Thyroid gland (tissue), 4 donors: ENCODE measurements at regions not wholly inside any gene's neighbourhood (a gene's known extent, or its start where the extent isn't known, plus 50 kb on each side); places are given as distances from the start of the nearest gene placed in this dataset.

Source experiments
- DNase-seq, 2 donors: peaks; one replicate each; pipeline ENCODE4 v3.0.0-alpha.2; 2019
- H3K27ac ChIP-seq, 3 donors: fragments of 200-600 bp; sonication (generic); 1 replicate in 2 of 3; 2 replicates in 1 of 3; pipeline ENCODE4 v1.5.1; 2016 to 2019; ENCODE audit warnings: mild to moderate bottlenecking in 1 of 3, moderate library complexity in 1 of 3
- H3K27me3 ChIP-seq: fragments of 200-600 bp; sonication (generic); one replicate; pipeline ENCODE4 v1.5.1; 2019
- H3K36me3 ChIP-seq, 2 donors: fragments of 200-600 bp; sonication (generic); one replicate each; pipeline ENCODE4 v1.5.1; 2016 to 2019
- H3K4me1 ChIP-seq, 2 donors: fragments of 200-600 bp; sonication (generic); one replicate each; pipeline ENCODE4 v1.5.1; 2017 to 2019
- H3K4me3 ChIP-seq, 3 donors: fragments of 200-600 bp; sonication (generic); replicated peaks in 1 of 3; 1 replicate in 2 of 3; 2 replicates in 1 of 3; pipeline ENCODE4 v1.5.1; 2016; ENCODE audit warnings: mild to moderate bottlenecking in 1 of 3
- H3K9me3 ChIP-seq: fragments of 200-600 bp; sonication (generic); one replicate; pipeline ENCODE4 v1.5.1; 2017
- CTCF ChIP-seq, 6 experiments: fragments of 200-600 bp in 3 of 6; fragments of 450-650 bp in 3 of 6; sonication (generic) in 3 of 6; IDR thresholded peaks; one replicate each; pipeline ENCODE4 v1.5.1; 2016 to 2019; ENCODE audit warnings: antibody characterized with exemption in 6 of 6, mild to moderate bottlenecking in 2 of 6, inconsistent platforms in 1 of 6, moderate library complexity in 1 of 6
- POLR2A ChIP-seq, 2 donors: fragments of 450-650 bp; IDR thresholded peaks; one replicate each; pipeline ENCODE4 v1.6.1; 2017; ENCODE audit warnings: antibody characterized with exemption in 2 of 2, mild to moderate bottlenecking in 2 of 2, moderate library complexity in 1 of 2
- WGBS, 2 donors: methylation state at CpG; one replicate each; pipeline ENCODE4 v1.1.5; 2017; 5-methylcytosine and 5-hydroxymethylcytosine counted together
- intact Hi-C: fragments of 100-400 bp; cut with DNase I; formaldehyde crosslinking; loops from one replicate; pipeline ENCODE4 v1.15.1; 2023

DNA sequence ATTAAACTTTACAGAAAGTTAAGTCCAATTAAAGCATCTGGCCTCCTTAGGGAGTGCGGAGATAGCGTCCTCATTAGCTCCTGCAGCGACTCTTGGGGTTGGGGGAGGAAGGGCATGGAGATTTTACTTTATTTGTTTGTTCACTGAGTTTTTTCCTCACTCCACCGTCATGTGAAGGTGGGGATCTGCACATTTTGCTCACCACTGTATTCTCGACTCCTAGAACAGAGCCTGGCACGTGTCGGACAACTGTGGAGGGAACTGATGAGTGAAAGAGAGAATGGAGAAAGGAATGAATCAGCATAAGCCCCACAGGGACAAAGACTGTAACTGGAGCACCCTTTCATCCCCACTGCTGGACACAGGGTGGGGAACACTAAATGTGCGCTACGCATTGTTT lies 205.1 kb upstream of the TSHZ3 start:
- intact Hi-C loops: no loop called here
- no peaks in the 10 kb centered on the region for H3K36me3 ChIP-seq

DNA sequence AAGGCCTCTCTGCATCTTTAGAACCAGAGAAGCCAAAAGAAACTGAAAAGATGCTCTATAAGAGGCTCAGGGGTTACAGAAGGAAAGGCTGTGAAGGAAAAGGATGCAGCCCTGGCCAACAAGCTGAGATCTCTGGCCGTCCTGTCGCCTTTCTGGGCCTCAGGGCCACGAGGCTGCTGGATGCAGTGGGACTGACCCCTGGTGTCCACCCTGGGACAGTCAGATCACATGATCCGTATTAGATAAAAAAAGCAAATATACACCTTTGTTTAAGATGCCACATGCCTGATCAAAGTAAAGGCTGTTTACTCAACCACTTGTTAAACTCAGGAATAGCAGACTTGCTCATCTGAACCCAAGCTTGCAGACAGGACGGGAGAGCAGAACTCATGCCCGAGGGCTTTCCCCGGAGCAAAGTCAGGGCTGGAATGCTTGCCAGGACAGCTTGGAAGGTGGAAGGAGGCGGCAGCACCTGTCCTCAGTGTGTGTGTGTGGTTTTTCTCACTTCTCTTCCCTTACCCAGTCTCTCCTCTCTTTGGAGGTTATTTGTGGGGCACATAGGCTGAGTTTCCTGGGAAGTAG lies 206.5 kb upstream of the TSHZ3 start:
- H3K36me3 ChIP-seq: no peaks in the 10 kb centered on the region
- WGBS, 2 donors: 50 to 56% methylated on average over 8 of the region's 8 CpGs
- no peaks in the 10 kb centered on the region for H3K4me1 ChIP-seq
- DNase-seq: no peak
- TF ChIP-seq POLR2A (IDR thresholded peaks at IDR 0.05) (no peak), CTCF (IDR thresholded peaks at IDR 0.05) (no peak)
- no peaks in the 10 kb centered on the region for H3K9me3 ChIP-seq
- H3K27me3 ChIP-seq: no peaks in the 10 kb centered on the region
- intact Hi-C loops: no loop called here
- H3K4me3 ChIP-seq: no peak overlapping the region
- no peak overlapping the region for H3K27ac ChIP-seq

More for the DNA sequence above, 205.1 kb upstream of the TSHZ3 start:
- H3K27ac ChIP-seq: no peak overlapping the region
- no peak overlapping the region for H3K4me3 ChIP-seq
- H3K4me1 ChIP-seq: no peaks in the 10 kb centered on the region
- H3K9me3 ChIP-seq: no peaks in the 10 kb centered on the region
- TF ChIP-seq POLR2A (IDR thresholded peaks at IDR 0.05): no peak
- no peak for TF ChIP-seq CTCF (IDR thresholded peaks at IDR 0.05)
- DNase-seq: no peak
- no peaks in the 10 kb centered on the region for H3K27me3 ChIP-seq
- WGBS, 2 donors: 74% methylated on average over 9 of the region's 9 CpGs

GRCh38 chr19:31559494-31559893 lies 210.3 kb upstream of the TSHZ3 start:
- no peaks in the 10 kb centered on the region for H3K36me3 ChIP-seq
- TF ChIP-seq CTCF (IDR thresholded peaks at IDR 0.05): no peak
- no peak for TF ChIP-seq POLR2A (IDR thresholded peaks at IDR 0.05)
- H3K27ac ChIP-seq: no peak overlapping the region
- no peak for DNase-seq
- intact Hi-C loops: no loop called here
- no peak overlapping the region for H3K4me3 ChIP-seq
- H3K9me3 ChIP-seq: no peaks in the 10 kb centered on the region
- 97 to 98% methylated on average over 3 of the region's 3 CpGs for WGBS, 2 donors
- H3K4me1 ChIP-seq: no peaks in the 10 kb centered on the region
- H3K27me3 ChIP-seq: no peaks in the 10 kb centered on the region

DNA sequence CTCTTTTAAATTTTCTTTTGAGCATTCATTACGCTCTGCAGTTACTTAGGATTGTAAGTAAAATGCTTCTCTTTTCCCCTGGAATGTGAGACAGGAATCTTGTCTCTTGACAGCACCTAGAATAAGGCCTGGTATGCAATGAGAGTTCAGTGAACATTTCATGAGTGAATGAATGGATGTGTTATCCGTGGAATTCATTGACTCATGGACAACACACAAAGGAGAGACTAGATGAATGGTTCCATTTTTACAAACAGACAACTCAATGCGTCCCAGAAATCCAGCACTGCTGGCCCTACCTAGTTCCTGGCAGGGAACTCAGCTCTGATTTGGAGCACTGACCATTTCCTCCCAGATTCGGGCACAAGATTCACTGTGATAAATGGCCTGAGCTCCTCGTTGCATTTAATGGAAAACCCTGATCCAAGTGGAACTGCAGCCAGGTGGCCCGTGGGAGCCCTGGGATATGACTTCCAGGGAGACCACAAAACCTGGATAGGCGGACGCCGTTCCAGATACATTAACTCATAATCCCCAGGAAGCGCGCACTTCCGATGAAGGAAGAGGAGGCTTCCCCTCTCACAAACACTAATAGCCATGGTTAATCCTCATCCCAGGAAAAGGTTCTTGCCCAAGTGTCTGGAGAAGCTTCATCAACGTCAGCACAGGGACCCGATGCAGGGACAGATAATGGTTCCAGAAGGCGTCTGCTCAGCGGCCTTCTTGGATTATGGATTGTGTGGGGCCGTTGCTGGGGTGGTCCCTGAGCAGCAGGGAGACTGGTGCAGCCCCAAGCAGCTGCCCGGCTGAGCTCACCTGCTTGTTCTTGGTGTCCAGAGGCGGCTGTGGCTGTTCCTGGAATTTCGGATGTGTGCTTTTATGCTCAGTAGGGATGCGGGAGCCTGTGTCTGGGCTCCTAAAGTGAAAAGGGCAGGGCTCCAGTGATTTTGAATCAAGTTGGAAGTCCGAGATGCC lies 211.1 kb upstream of the TSHZ3 start:
- Histone ChIP-seq H3K9me3 (no peaks in the 10 kb centered on the region), H3K4me3 (no peak overlapping the region), H3K4me1 (no peaks in the 10 kb centered on the region), H3K36me3 (no peaks in the 10 kb centered on the region), H3K27ac (no peak overlapping the region), H3K27me3 (no peaks in the 10 kb centered on the region)
- intact Hi-C loops: no loop called here
- WGBS, 2 donors: 79 to 81% methylated on average over 21 to 22 of the region's 22 CpGs
- TF ChIP-seq CTCF (IDR thresholded peaks at IDR 0.05) (no peak), POLR2A (IDR thresholded peaks at IDR 0.05) (no peak)
- no peak for DNase-seq
